CMK (cell line): ENCODE measurements at regions not wholly inside any gene's neighbourhood (a gene's known extent, or its start where the extent isn't known, plus 50 kb on each side); places are given as distances from the start of the nearest gene placed in this dataset.

Experiments used
- DNase-seq: peaks from one replicate; pipeline ENCODE4 v3.0.0-alpha.2; 2010; ENCODE audit warnings: low read depth

DNA sequence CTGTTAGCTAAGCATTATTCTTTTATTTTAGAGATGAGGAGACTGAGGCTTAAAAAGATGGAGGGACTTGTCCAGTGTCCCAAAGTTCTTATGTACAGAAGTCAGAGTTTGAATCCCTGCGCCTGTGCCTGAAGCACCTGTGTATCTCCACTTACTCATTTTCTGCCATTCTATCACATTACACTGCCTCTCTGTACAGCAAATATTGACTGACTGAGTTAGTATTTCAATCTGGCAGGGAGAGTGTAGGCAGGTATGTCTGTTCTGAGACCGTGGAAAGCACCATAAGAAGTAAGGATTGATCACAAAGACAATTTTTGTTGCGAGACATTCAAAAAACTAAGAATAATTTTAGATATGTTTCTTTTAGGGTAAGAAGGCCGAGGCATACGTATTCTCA lies 162.7 kb downstream of the KITLG start:
- DNase-seq, result no peak

- no peak for DNase-seq
Observed at GRCh38 chr12:88418856-88419497, 161.3 kb downstream of the KITLG start.

GRCh38 chr12:88419794-88420193 lies 160.5 kb downstream of the KITLG start:
- no peak for DNase-seq

DNA sequence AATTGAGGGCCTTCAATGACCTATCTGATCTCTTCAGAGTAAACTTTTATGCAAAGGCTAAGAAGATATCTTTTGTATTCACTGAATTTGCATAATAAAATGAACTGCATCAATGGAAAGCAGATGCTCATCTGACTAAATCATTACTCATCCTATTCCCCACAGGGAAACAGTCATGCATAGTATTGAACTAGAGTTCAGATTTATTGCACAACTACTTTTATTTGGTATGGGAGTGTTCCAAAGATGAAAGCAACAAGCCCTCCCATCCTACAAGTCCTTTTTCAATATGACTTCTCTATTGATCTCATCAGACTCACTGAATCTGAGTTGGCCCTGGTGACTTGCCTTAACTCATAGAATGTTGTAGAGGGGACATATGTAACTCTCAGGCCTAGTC lies 159.8 kb downstream of the KITLG start:
- no peak for DNase-seq

- DNase-seq, result no peak
Observed at GRCh38 chr12:88424791-88425730, 155.2 kb downstream of the KITLG start.

- DNase-seq, result no peak
Observed at GRCh38 chr12:88428350-88428749, 151.9 kb downstream of the KITLG start.

DNA sequence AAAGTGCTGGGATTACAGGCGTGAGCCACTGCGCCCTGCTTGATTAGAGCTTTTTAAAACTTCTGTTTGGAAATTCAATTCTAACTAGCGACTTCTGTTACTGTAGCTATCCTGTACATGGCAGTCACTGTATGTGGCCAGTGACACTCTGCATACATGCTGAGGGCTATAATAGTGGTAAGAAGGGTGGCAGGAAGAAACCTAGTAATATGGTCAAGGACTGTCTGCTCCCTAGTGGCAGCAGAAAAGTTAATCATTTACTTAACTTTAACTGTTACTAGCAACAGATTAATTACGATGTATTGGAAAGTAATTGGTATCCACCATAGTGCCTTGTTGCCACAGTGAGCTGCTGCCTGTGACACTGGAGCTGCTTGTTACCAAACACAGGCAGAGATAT lies 149.0 kb downstream of the KITLG start:
- no peak for DNase-seq

DNA sequence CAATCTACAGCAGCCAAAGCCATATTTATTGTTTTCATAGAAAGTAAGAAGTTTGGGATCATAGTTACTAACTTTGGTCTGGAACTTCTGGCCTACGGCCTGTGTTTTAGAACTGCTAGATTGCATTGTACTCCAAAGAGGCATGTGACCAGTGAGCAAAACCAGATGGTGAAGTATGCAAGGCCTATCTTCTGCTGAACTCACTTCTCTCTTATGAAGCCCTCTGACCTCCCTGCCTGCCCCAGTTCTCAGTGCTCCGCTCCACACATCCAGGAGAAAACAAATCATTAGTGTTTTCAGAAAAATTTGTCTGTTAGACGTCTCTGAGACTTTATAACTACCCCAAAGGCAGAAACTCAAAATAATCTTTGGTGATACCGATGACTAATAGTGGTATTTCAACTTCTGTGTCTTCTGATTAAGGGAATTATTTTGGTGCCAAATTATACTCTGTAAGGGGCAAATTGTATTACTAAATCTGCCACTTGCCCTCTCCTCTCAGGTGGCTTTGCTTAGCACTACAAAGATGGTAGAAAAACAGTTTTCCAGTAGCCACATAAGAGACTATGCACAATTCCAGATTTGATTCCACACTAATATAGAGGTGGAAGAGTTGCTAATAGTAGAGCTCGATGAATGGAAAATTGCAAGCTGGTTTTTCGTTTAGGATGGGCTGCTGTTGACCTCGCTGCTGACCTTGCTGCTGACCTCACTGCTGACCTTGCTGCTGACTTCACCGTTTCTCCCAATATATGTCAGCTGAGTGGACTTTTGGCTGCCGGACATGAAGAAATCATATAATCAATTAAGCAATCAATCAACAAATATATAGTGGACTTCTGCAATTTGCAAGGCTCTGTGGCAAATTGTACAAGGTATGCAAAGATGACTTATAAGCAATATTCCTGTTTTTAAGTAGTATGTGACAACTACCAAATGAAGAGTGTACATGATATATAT lies 147.5 kb downstream of the KITLG start:
- DNase-seq, result no peak

GRCh38 chr12:88433997-88434703 lies 146.1 kb downstream of the KITLG start:
- DNase-seq, result peak; percentile 25

DNA sequence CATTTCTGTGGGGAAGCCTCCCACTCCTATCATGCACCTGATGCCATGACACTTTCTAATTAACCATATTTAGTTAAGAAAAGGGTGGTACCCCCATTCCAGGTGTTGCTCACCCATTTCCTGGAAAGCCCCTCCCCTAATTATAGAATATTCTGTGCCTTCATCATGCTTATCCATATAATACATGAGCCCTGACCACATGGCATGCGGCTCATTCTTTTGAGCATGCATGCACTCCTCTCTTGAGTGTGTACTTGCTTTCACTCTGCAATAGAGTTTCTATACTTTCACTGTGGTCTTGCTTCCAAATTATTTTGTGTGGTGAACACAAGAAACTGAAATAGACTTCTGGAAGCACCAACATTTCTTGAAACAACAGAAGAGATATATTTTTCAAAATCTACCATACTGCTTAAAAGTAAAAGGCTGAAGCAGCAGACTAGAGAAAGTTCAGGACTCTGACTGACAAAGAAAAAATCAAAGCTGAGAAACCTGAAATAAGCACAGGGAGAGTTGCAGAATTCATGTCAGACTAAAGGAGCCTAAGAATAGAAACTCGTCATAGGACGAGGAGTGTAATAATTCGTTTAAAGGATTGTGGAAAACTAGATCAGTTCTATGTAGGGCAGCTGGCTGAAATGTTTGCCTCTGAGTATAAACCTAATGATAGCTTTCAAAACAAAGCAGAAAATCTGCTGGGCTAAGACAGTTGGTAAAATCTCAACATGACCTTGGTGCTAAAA lies 144.8 kb downstream of the KITLG start:
- DNase-seq, result no peak

DNA sequence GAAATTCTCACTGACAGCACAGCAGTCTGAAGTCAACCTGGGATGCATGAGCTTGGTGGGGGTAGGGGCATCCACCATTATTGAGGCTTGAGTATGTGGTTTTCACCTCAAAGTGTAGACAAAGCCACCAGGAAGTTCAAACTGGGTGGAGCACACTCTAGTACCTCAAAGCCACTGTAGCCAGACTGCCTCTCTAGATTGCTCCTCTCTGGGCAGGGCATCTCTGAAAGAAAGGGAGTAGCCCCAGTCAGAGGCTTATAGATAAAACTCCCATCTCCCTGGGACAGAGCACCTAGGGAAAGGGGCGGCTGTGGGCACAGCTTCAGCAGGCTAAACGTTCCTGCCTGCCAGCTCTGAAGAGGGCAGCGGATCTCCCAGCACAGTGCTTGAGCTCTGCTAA lies 143.0 kb downstream of the KITLG start:
- no peak for DNase-seq
